Smooth muscle cell (in vitro differentiated cells): ENCODE measurements at regions not wholly inside any gene's neighbourhood (a gene's known extent, or its start where the extent isn't known, plus 50 kb on each side); places are given as distances from the start of the nearest gene placed in this dataset.

Experiments used
- DNase-seq: peaks from one replicate; lab custom pipeline; 2025; ENCODE audit not compliant: unreplicated experiment; lab: John Stamatoyannopoulos, UW
- H2AFZ ChIP-seq: fragments of 200-600 bp; sonication (generic); 2 replicates; pipeline ENCODE4 v1.6.0; 2016; ENCODE audit warnings: antibody characterized with exemption, low read depth, mild to moderate bottlenecking
- H3F3A ChIP-seq: fragments of 200-600 bp; sonication (generic); 2 replicates; pipeline ENCODE4 v1.6.0; 2017; ENCODE audit warnings: antibody characterized with exemption, low read depth
- H3K27ac ChIP-seq: fragments of 200-600 bp; sonication (generic); 2 replicates; pipeline ENCODE4 v1.5.1; 2016; ENCODE audit warnings: low read depth, mild to moderate bottlenecking
- H3K27me3 ChIP-seq: fragments of 200-600 bp; sonication (generic); 2 replicates; pipeline ENCODE4 v1.6.1; 2016; ENCODE audit warnings: low read depth, mild to moderate bottlenecking
- H3K36me3 ChIP-seq: fragments of 200-600 bp; sonication (generic); 2 replicates; pipeline ENCODE4 v1.5.1; 2016; ENCODE audit warnings: low read depth
- H3K4me1 ChIP-seq: fragments of 200-600 bp; sonication (generic); 2 replicates; pipeline ENCODE4 v1.5.1; 2016; ENCODE audit warnings: low read depth
- H3K4me2 ChIP-seq: fragments of 200-600 bp; sonication (generic); 2 replicates; pipeline ENCODE4 v1.6.0; 2016; ENCODE audit warnings: mild to moderate bottlenecking
- H3K4me3 ChIP-seq: fragments of 200-600 bp; sonication (generic); 2 replicates; pipeline ENCODE4 v1.5.1; 2016; ENCODE audit warnings: mild to moderate bottlenecking
- H3K79me2 ChIP-seq: fragments of 200-600 bp; sonication (generic); 2 replicates; pipeline ENCODE4 v1.6.0; 2016; ENCODE audit warnings: low read depth, mild to moderate bottlenecking
- H3K9ac ChIP-seq: fragments of 200-600 bp; sonication (generic); 2 replicates; pipeline ENCODE4 v1.6.0; 2016; ENCODE audit warnings: low read depth
- H3K9me3 ChIP-seq: fragments of 200-600 bp; sonication (generic); replicated peaks from 2 replicates; pipeline ENCODE4 v1.5.1; 2016; ENCODE audit warnings: low read depth
- H4K20me1 ChIP-seq: fragments of 200-600 bp; sonication (generic); 2 replicates; pipeline ENCODE4 v1.6.0; 2016; ENCODE audit warnings: low read depth
- WGBS: methylation state at CpG from one replicate; pipeline ENCODE4 v1.1.7; 2016; ENCODE audit warnings: low lambda C conversion rate; 5-methylcytosine and 5-hydroxymethylcytosine counted together
- TF ChIP-seq, protein P1 (sequence below): fragments of 200-600 bp; sonication (generic); IDR thresholded peaks from 2 replicates; pipeline ENCODE4 v1.5.1; 2017; ENCODE audit warnings: borderline replicate concordance, mild to moderate bottlenecking, antibody characterized with exemption; ENCODE audit not compliant: insufficient read depth, poor library complexity, severe bottlenecking

DNA sequence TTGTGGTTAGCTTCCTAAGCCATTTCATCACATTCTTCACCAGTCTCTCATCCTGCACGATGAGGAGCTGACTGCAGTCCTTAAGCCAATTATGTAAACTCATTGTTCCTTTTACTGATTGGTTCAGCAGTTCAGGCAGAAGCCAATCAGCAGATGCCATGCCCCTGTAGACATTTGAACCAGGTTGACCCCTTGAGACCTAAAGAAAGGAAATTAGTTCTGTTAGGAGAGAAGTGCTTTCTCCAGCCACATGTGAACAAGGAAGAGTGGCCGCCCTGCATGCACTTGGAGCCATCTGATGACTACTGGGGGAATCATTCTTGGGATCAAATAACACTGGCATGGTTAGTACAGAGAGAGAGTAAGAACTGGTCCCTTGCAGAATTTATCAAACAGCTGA, 535.2 kb upstream of the ID4 start:
- H3K79me2 ChIP-seq, result no peaks in the 10 kb centered on the region
- H3K4me1 ChIP-seq, result peaks cover 10% of the 10 kb centered on the region
- no peak for DNase-seq
- no peak overlapping the region for H3K4me2 ChIP-seq
- no peak overlapping the region for H3K4me3 ChIP-seq
- TF ChIP-seq, protein P1, sequence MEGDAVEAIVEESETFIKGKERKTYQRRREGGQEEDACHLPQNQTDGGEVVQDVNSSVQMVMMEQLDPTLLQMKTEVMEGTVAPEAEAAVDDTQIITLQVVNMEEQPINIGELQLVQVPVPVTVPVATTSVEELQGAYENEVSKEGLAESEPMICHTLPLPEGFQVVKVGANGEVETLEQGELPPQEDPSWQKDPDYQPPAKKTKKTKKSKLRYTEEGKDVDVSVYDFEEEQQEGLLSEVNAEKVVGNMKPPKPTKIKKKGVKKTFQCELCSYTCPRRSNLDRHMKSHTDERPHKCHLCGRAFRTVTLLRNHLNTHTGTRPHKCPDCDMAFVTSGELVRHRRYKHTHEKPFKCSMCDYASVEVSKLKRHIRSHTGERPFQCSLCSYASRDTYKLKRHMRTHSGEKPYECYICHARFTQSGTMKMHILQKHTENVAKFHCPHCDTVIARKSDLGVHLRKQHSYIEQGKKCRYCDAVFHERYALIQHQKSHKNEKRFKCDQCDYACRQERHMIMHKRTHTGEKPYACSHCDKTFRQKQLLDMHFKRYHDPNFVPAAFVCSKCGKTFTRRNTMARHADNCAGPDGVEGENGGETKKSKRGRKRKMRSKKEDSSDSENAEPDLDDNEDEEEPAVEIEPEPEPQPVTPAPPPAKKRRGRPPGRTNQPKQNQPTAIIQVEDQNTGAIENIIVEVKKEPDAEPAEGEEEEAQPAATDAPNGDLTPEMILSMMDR, result no peak
- no peaks in the 10 kb centered on the region for H4K20me1 ChIP-seq
- no peaks in the 10 kb centered on the region for H3K9me3 ChIP-seq
- WGBS, result 34% methylated on average over 2 of the region's 2 CpGs
- no peaks in the 10 kb centered on the region for H3K27me3 ChIP-seq
- H3F3A ChIP-seq, result no peaks in the 10 kb centered on the region
- H3K9ac ChIP-seq, result no peak overlapping the region
- H3K36me3 ChIP-seq, result no peaks in the 10 kb centered on the region
- no peak overlapping the region for H2AFZ ChIP-seq
- no peak overlapping the region for H3K27ac ChIP-seq

DNA sequence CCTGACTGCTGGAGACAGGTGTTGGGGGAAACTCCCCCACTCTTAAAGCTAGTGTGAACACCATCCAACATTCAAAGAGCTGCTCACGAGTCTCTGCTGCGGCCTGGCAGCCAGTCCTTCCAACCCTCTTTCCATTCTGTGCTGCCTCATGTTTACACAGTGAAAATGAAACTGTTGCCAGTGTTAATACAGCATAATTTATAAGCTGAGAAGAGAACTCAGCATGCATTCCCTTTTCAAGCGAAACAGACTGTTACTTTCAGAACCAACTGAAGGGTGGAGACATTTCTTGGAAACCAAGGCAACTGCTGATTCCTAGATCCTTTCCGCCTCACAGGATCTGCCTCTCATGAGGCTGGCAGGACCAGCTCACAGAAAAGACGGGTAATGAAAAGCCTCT, 533.8 kb upstream of the ID4 start:
- Histone ChIP-seq H3K4me1 (peaks cover 10% of the 10 kb centered on the region), H3K36me3 (no peaks in the 10 kb centered on the region), H4K20me1 (no peaks in the 10 kb centered on the region), H3K4me3 (no peak overlapping the region), H3F3A (no peaks in the 10 kb centered on the region), H3K27ac (no peak overlapping the region), H3K4me2 (no peak overlapping the region), H3K9ac (no peak overlapping the region), H2AFZ (peak overlapping the region; percentile 28), H3K9me3 (no peaks in the 10 kb centered on the region), H3K79me2 (no peaks in the 10 kb centered on the region), H3K27me3 (no peaks in the 10 kb centered on the region)
- TF ChIP-seq, protein P1, result no peak
- no peak for DNase-seq
- 85% methylated on average over 5 of the region's 5 CpGs for WGBS

DNA sequence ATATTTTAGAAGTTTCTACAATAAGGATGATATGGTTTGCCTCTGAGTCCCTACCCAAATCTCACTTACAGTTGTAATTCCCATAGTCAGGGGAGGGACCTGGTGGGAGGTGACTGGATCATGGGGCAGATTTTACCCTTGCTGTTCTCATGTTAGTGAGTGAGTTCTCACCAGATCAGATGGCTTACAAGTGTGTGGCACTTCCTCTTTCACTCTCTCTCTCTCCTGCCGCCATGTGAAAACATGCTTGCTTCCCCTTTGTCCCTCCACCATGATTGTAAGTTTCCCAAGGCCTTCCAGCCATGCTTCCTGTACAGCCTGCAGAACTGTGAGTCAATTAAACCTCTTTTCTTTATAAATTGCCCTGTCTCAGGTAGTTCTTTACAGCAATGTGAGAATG, 527.5 kb upstream of the ID4 start:
- no peak overlapping the region for H3K27ac ChIP-seq
- 100% methylated on average over 1 of the region's 1 CpG for WGBS
- H3K36me3 ChIP-seq, result no peaks in the 10 kb centered on the region
- H3F3A ChIP-seq, result no peaks in the 10 kb centered on the region
- no peaks in the 10 kb centered on the region for H3K79me2 ChIP-seq
- no peak overlapping the region for H2AFZ ChIP-seq
- peaks cover 6% of the 10 kb centered on the region for H3K4me1 ChIP-seq
- no peaks in the 10 kb centered on the region for H3K9me3 ChIP-seq
- no peak for DNase-seq
- TF ChIP-seq, protein P1, result no peak
- no peaks in the 10 kb centered on the region for H3K27me3 ChIP-seq
- H3K9ac ChIP-seq, result no peak overlapping the region
- no peak overlapping the region for H3K4me2 ChIP-seq
- no peak overlapping the region for H3K4me3 ChIP-seq
- no peaks in the 10 kb centered on the region for H4K20me1 ChIP-seq

DNA sequence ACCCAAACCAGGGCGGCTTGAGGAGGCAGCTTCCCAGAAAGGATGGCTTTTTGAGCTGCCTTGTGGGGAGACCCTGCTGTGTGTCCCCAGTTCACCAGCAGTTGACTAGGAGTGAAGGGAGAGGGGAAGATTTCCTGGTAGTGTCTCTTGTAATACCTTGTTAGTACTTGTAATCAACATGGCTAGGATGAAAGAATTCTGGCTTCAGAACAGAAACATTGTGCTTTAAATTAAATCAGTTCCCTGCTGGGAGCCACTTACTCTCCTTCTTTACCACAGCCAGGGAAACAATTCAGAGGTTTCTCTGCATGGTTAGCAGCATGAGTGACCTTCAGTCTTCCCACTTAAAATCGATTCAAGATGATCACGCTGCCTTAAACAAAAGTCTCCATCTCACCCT, 525.4 kb upstream of the ID4 start:
- no peak for DNase-seq
- TF ChIP-seq, protein P1, result no peak
- H3K27me3 ChIP-seq, result no peaks in the 10 kb centered on the region
- no peaks in the 10 kb centered on the region for H4K20me1 ChIP-seq
- H2AFZ ChIP-seq, result peak overlapping the region; percentile 0
- H3K9me3 ChIP-seq, result no peaks in the 10 kb centered on the region
- no peak overlapping the region for H3K9ac ChIP-seq
- WGBS, result 44% methylated on average over 3 of the region's 3 CpGs
- peaks cover 6% of the 10 kb centered on the region for H3K4me1 ChIP-seq
- no peak overlapping the region for H3K4me3 ChIP-seq
- H3K4me2 ChIP-seq, result no peak overlapping the region
- no peaks in the 10 kb centered on the region for H3K79me2 ChIP-seq
- H3F3A ChIP-seq, result no peaks in the 10 kb centered on the region
- no peaks in the 10 kb centered on the region for H3K36me3 ChIP-seq
- no peak overlapping the region for H3K27ac ChIP-seq
